ENCODE measurements at regions not wholly inside any gene's neighbourhood (a gene's known extent, or its start where the extent isn't known, plus 50 kb on each side); places are given as distances from the start of the nearest gene placed in this dataset.

DNA sequence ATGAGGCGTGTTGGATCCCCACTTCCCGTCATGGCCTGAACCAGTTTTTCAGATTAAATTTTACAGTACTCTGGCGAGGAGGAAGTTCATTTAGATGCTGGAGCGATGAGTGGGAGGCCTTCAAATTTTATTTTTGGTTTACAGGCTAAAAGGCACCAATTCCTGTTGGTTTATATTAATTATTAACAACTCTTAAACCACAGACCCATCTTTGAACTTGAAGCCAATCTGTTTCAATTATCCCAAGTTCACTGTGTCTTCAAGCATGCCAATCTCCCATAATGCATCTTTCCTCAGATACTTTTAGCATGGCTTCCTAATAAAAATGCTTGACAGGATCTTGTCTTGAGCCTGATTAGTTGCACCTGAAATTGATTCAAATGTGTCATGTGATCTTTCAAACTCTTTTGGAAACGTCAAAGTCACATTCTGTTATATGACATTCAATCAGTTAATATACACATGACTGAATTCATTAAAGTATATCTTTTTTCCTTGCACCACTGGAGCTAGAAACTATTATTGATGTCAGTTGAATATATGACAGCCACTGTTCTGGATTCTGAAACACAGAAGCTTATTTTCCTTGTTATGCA lies 641.7 kb upstream of the TMEM132C start:
- no peaks in the 10 kb centered on the region for H3K79me2 ChIP-seq (ENCODE audit: control insufficient read depth, insufficient read depth, low read length)
- no peaks in the 10 kb centered on the region for H3K4me1 ChIP-seq (ENCODE audit: control insufficient read depth, extremely low read depth, insufficient read depth, low read length)
- H3K36me3 ChIP-seq (ENCODE audit: control insufficient read depth in 2 of 2, extremely low read depth in 1 of 2, insufficient read depth in 2 of 2, low read length in 2 of 2) = no peaks in the 10 kb centered on the region
- FAIRE-seq = no peak
- POLR2A ChIA-PET = no interaction called here
- H3K9me1 ChIP-seq (replicated peaks; ENCODE audit: control insufficient read depth, extremely low read depth, insufficient read depth, low read length) = no peaks in the 10 kb centered on the region
- no peak overlapping the region for H3K27ac ChIP-seq (ENCODE audit: insufficient read depth, low read depth, low read length)
- peaks cover 4% of the 10 kb centered on the region for H3K9me3 ChIP-seq (replicated peaks; ENCODE audit: control insufficient read depth, insufficient read depth, low read length)
- no peak overlapping the region for H3K9ac ChIP-seq (replicated peaks; ENCODE audit: extremely low read depth, insufficient read depth, low read length)
- no peak overlapping the region for H3K4me2 ChIP-seq (ENCODE audit: insufficient read depth, low read length)
- no peak overlapping the region for H2AFZ ChIP-seq (ENCODE audit: low read depth, low read length)
- no peaks in the 10 kb centered on the region for H3K27me3 ChIP-seq (ENCODE audit: control insufficient read depth in 2 of 2, insufficient read depth in 2 of 2, low read length in 2 of 2)
- TF ChIP-seq MYC (IDR thresholded peaks at IDR 0.05; ENCODE audit: low read depth, low read length) (no peak), GATA2 (IDR thresholded peaks at IDR 0.05; ENCODE audit: insufficient read depth, insufficient read length, low read depth, low read length) (no peak)
- H3K4me3 ChIP-seq (replicated peaks in 1 of 3; ENCODE audit: insufficient read depth in 1 of 3, low read depth in 1 of 3, low read length in 3 of 3) = no peak overlapping the region
- dilution Hi-C loops (cut with MboI; ENCODE audit: extremely low pct_ligation_motif_present, low sequenced_read_pairs) (no loop called here), intact Hi-C loops (cut with micrococcal nuclease) (no loop called here)
- BruUV-seq (replicated peaks) = no TSS peak
- DNase-seq (ENCODE audit: low read depth, low spot score) = no peak
- CTCF ChIA-PET = no interaction called here
- no peaks in the 10 kb centered on the region for H4K20me1 ChIP-seq (replicated peaks; ENCODE audit: control insufficient read depth, extremely low read depth, insufficient read depth, low read length)

DNA sequence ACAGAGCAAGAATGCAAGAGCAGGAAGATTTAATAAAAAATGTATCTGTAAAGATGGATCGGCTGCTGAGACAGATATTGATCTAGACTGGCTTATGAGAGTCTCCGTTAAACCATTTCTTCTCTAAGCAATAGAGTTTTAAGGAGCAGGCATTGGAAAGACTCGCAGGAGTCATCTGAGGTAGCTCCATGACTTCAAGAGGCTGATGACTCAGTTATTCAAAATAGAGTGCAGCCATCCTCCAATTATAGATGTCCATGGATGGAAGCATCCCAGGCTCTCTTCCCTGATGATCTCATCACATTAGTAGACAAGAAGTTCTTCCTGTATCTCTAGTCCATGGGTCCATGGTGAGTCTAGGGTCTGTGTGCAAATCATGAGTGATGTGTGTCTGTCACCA lies 638.3 kb upstream of the TMEM132C start:
- Histone ChIP-seq H3K27ac (ENCODE audit: insufficient read depth, low read depth, low read length) (no peak overlapping the region), H3K9me1 (replicated peaks; ENCODE audit: control insufficient read depth, extremely low read depth, insufficient read depth, low read length) (no peaks in the 10 kb centered on the region), H3K9ac (replicated peaks; ENCODE audit: extremely low read depth, insufficient read depth, low read length) (no peak overlapping the region), H3K4me2 (ENCODE audit: insufficient read depth, low read length) (no peak overlapping the region), H3K4me1 (ENCODE audit: control insufficient read depth, extremely low read depth, insufficient read depth, low read length) (no peaks in the 10 kb centered on the region), H3K27me3 (ENCODE audit: control insufficient read depth in 2 of 2, insufficient read depth in 2 of 2, low read length in 2 of 2) (no peaks in the 10 kb centered on the region), H4K20me1 (replicated peaks; ENCODE audit: control insufficient read depth, extremely low read depth, insufficient read depth, low read length) (no peaks in the 10 kb centered on the region), H3K4me3 (replicated peaks in 1 of 3; ENCODE audit: insufficient read depth in 1 of 3, low read depth in 1 of 3, low read length in 3 of 3) (no peak overlapping the region), H2AFZ (ENCODE audit: low read depth, low read length) (no peak overlapping the region), H3K9me3 (replicated peaks; ENCODE audit: control insufficient read depth, insufficient read depth, low read length) (peaks cover 7% of the 10 kb centered on the region), H3K36me3 (ENCODE audit: control insufficient read depth in 2 of 2, extremely low read depth in 1 of 2, insufficient read depth in 2 of 2, low read length in 2 of 2) (no peaks in the 10 kb centered on the region), H3K79me2 (ENCODE audit: control insufficient read depth, insufficient read depth, low read length) (no peaks in the 10 kb centered on the region)
- dilution Hi-C loops (cut with MboI; ENCODE audit: extremely low pct_ligation_motif_present, low sequenced_read_pairs) (no loop called here), intact Hi-C loops (cut with micrococcal nuclease) (no loop called here)
- no peak for FAIRE-seq
- CTCF ChIA-PET = no interaction called here
- DNase-seq (ENCODE audit: low read depth, low spot score) = no peak
- TF ChIP-seq POLR2A (IDR thresholded peaks at IDR 0.05; ENCODE audit: low read depth, low read length) = no peak
- no peak for TF ChIP-seq POLR2AphosphoS5 (IDR thresholded peaks at IDR 0.05; ENCODE audit: insufficient read depth, low read depth, low read length)
- no peak for TF ChIP-seq MYC (IDR thresholded peaks at IDR 0.05; ENCODE audit: low read depth, low read length)
- TF ChIP-seq JUN (IDR thresholded peaks at IDR 0.05; ENCODE audit: borderline replicate concordance, insufficient read depth, insufficient read length, low read depth) = no peak
- TF ChIP-seq FOS (IDR thresholded peaks at IDR 0.05; ENCODE audit: borderline replicate concordance, insufficient read depth, low read length) = no peak
- TF ChIP-seq GATA2 (IDR thresholded peaks at IDR 0.05; ENCODE audit: insufficient read depth, insufficient read length, low read depth, low read length) = no peak
- no peak for TF ChIP-seq EZH2 (IDR thresholded peaks at IDR 0.05; ENCODE audit: borderline replicate concordance, low read depth, low read length, severe bottlenecking)
- TF ChIP-seq, protein P1, sequence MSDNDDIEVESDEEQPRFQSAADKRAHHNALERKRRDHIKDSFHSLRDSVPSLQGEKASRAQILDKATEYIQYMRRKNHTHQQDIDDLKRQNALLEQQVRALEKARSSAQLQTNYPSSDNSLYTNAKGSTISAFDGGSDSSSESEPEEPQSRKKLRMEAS (IDR thresholded peaks at IDR 0.05; ENCODE audit: insufficient read depth, insufficient read length) = no peak
- TF ChIP-seq, protein P2, sequence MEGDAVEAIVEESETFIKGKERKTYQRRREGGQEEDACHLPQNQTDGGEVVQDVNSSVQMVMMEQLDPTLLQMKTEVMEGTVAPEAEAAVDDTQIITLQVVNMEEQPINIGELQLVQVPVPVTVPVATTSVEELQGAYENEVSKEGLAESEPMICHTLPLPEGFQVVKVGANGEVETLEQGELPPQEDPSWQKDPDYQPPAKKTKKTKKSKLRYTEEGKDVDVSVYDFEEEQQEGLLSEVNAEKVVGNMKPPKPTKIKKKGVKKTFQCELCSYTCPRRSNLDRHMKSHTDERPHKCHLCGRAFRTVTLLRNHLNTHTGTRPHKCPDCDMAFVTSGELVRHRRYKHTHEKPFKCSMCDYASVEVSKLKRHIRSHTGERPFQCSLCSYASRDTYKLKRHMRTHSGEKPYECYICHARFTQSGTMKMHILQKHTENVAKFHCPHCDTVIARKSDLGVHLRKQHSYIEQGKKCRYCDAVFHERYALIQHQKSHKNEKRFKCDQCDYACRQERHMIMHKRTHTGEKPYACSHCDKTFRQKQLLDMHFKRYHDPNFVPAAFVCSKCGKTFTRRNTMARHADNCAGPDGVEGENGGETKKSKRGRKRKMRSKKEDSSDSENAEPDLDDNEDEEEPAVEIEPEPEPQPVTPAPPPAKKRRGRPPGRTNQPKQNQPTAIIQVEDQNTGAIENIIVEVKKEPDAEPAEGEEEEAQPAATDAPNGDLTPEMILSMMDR (IDR thresholded peaks at IDR 0.05; ENCODE audit: extremely low read depth in 1 of 2, insufficient read depth in 1 of 2, low read depth in 1 of 2, low read length in 2 of 2) = no peak
- POLR2A ChIA-PET = no interaction called here
- no TSS peak for BruUV-seq (replicated peaks)

Measured in endothelial cell of umbilical vein (primary cell).